Stimulated activated CD8-positive, alpha-beta memory T cell treated with anti-CD3 and anti-CD28 coated beads, Interleukin-2, amount 100 ng/mL, for 48 hours (primary cell): ENCODE measurements at regions not wholly inside any gene's neighbourhood (a gene's known extent, or its start where the extent isn't known, plus 50 kb on each side); places are given as distances from the start of the nearest gene placed in this dataset.
"Not testable (repeated sequence)": the region's sequence is repeated elsewhere in the genome, so short reads cannot be mapped to it uniquely, and the experiment has no call there.

Source experiments
- DNase-seq, 2 donors: peaks; one replicate each; pipeline ENCODE4 v3.0.0-alpha.2; 2020; ENCODE audit warnings: low read depth in 2 of 2

- no peak for DNase-seq
Observed at GRCh38 chr3:59210260-59210659, 160.4 kb upstream of the CFAP20DC start.

- DNase-seq, result no peak
Observed at GRCh38 chr3:59192473-59192872, 142.6 kb upstream of the CFAP20DC start.

DNA sequence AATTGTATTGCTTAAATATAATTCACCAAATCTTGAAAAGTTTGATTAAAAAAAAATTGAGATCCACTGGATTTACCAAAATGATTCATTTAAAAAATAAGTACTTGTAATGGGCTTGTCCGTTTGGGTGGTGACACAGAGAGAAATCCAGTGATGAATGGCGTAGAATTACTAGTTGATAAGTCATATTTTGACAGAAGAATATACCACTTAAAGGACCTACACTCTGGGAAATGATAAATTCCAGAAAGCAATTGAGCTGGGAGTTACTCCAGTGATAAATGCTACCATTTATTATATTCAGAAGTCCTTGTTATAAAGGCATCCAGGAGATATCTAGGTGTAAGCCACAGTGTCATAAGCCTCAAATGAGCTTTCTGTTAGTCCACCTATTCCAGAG, 141.8 kb upstream of the CFAP20DC start:
- no peak for DNase-seq

- no peak for DNase-seq
Observed at GRCh38 chr3:59189939-59190338, 140.1 kb upstream of the CFAP20DC start.

DNA sequence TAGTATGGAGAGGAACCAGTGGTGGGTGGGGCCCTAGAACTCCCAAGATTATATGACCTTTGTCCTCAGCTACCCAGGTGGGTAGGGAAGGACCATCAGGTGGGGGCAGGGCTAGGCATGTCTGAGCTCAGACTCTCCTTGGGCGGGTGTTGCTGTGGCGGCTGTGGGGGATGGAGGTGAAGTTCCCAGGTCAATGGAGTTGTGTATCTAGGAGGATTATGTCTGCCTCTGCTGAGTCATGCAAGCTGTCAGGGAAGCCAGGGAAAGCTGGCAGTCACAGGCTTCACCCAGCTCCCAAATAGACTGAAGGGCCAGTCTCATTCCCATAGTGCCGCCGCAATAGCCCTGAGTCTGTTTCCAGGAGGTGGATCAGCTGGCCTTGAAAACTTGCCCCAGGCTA, 139.7 kb upstream of the CFAP20DC start:
- no peak for DNase-seq

- DNase-seq, result no peak
Observed at GRCh38 chr3:59186725-59187124, 136.9 kb upstream of the CFAP20DC start.

GRCh38 chr3:59185591-59186369, 136.0 kb upstream of the CFAP20DC start:
- DNase-seq, result no peak

DNA sequence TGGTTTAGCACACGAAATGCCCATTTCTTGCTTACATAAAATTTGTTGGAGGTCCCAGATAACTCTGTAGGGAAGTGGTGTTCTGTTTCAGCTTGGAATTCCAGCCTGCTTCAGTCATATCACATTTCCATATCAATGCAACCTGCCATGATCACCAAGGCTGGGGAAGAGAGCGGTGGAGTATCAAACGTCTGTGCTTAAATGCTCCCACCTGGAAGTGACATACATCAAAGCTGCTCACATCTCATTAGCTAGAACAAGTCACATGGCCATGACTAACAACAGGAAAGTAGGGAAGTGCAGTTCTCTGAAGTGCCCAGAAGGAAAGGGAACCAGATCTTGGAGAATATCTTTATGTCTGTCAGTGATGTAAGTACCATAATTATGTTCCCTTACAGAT, 130.2 kb upstream of the CFAP20DC start:
- no peak for DNase-seq

DNA sequence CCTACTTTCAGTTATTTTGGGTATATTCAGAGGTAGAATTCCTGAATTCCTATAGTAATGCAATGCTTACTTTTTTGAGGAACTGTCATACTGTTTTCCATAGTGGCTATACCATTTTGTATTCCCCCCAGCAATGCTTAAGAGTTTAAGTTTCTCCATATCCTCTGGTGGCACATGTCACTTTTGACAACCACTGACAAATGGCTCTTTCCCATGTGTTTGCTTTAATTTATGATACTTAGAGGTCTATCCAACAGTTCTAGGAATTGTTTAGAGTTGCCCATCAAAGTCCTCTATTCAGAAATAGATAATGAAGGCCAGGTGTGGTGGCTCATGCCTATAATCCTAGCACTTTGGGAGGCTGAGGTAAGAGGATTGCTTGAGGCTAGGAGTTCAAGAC, 128.9 kb upstream of the CFAP20DC start:
- no peak for DNase-seq

DNA sequence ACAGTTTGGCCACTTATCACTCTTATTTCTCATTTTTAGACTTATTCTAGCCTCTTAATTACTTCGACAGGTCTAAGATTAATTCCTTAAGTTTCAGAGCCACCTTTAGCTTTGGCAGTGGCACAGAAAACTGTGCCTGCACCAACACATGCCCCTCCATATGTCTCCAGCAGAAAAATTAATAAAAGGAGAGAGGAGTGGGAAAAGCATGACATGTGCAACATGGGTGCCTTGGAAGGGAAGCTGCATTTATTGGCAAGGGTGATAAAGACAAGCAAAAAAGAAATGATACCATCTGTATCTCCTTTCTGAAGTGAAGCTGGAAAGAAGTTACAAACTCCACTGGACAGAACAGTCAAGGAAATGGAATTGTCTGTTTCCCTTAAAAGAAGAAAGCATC, 121.7 kb upstream of the CFAP20DC start:
- DNase-seq, result no peak

DNA sequence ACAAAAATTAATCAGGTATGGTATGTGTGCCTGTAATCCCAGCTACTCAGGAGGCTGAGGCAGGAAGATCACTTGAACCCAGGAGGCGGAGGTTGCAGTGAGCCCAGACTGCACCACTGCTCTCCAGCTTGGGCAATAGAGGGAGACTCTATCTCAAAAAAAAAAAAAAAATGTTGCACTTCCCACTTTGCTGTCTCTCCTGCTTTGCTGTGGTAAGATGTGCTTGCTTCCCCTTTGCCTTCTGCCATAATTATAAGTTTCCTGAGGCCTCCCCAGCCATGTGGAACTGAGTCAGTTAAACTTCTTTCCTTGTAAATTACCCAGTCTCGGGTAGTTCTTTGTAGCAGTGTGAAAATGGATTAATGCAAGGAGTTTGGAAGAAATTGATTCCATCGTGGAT, 120.3 kb upstream of the CFAP20DC start:
- not testable (repeated sequence) for DNase-seq

GRCh38 chr3:59167756-59168155, 117.9 kb upstream of the CFAP20DC start:
- no peak for DNase-seq

- DNase-seq, result no peak
Observed at GRCh38 chr3:59163953-59164352, 114.1 kb upstream of the CFAP20DC start.

- DNase-seq, result no peak
Observed at GRCh38 chr3:59161048-59161447, 111.2 kb upstream of the CFAP20DC start.

GRCh38 chr3:59160133-59160746, 110.4 kb upstream of the CFAP20DC start:
- DNase-seq, result no peak

DNA sequence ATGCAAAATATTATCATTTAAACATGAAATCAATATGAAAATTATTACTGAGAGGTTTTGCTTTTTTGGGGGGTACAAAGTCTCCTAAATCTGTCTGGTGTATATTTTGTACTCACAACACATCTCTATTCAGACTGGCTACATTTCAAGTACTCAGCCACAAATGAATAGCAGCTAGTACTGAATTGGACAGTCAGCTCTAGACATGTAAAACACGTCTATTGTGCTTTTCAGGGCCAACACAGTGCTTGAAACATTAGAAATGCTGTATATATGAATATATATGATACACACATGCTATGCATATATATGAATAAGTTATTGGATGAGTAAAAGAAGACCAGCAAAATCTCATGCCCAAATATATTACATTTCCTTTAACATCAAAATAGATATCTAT, 103.8 kb upstream of the CFAP20DC start:
- DNase-seq, result no peak

- no peak for DNase-seq
Observed at GRCh38 chr3:59152943-59153342, 103.1 kb upstream of the CFAP20DC start.

DNA sequence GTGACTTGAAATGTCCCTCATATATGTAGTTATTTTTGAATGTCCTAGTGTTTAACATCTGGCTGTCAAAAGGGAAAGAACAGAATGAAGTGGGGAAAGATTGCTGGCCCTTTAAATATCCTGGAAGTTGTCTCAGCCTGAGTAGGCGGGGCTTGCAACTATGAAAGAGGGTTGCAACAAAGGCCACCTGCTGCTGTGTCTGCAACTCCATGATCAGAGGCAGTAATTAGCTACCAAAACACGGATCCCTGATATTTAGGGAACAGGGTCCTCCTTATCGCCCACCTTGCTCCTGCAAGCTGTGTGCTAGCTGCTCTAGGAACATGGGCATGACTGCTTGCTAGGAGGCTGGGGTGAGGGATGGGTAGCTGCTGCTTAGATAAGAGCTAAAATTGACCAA, 100.2 kb upstream of the CFAP20DC start:
- no peak for DNase-seq

GRCh38 chr3:59149166-59149565, 99.3 kb upstream of the CFAP20DC start:
- no peak for DNase-seq

- no peak for DNase-seq
Observed at GRCh38 chr3:59143447-59143846, 93.6 kb upstream of the CFAP20DC start.

- no peak for DNase-seq
Observed at GRCh38 chr3:59142556-59142955, 92.7 kb upstream of the CFAP20DC start.

DNA sequence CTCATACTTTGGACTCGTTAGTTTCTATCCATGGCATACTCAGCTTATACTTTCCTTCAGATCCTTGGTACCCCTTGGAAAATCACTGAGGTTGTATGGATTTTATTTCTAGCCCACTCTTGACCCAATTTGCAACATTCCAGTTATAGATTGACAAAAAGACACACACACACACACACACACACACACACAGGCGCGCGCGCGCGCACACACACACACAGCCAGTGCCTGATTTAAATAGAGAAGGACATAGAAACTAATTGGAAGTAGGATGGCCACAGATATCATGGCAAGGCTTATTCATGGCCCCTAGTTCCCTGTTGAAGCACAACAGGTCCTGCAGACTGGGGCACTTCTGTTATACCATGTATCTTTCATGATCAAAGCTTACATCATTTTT, 89.1 kb upstream of the CFAP20DC start:
- DNase-seq, result no peak

DNA sequence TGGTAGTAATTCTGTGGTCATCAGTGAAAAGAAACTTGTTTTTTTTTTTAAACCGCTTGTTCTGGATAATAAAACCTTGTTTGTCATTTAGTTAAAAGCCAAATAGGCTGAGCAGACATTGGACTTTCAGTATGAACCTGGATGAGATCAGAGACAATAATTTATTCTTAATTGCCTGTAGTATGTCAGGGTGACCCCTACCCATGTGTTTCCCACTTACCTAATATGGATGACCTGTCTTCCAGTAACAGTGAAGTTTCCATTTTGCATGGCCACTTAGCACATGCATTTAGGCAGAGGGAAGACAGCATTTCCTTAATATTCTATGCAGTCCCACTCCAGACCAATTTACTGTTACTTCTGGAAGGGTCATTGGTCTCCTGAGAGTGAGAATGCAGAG, 87.6 kb upstream of the CFAP20DC start:
- no peak for DNase-seq

GRCh38 chr3:59136081-59136480, 86.3 kb upstream of the CFAP20DC start:
- DNase-seq, result no peak
